GM21723 (cell line): ENCODE measurements at regions not wholly inside any gene's neighbourhood (a gene's known extent, or its start where the extent isn't known, plus 50 kb on each side); places are given as distances from the start of the nearest gene placed in this dataset.

ENCODE experiments used
- ATAC-seq: cut with Tn5 transposase; IDR thresholded peaks from one replicate; pipeline ENCODE4 v1.9.1; 2021; ENCODE audit warnings: mild to moderate bottlenecking, moderate library complexity; ENCODE audit not compliant: unreplicated experiment

DNA sequence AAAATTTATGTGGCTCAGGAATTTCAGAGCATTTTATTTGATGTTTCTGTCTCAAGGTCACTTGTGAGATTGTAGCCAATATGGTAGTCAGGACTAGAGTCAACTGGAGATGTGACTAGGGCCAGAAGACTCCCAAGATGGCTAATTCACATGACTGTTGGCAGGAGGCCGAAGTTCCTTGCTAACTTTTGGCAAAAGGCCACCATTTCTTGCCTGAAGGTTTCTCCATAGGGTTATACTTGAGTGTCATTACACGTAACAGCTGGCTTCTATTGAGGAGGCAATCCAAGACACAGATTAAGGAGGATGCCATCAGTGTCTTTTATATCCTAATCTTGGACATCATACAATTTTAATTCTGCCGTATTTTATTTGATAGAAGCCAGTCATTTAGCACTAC is 162.3 kb upstream of the MAOA start:
- no peak for ATAC-seq

- ATAC-seq: no peak
Measured at GRCh38 chrX:43500246-43500645, 155.9 kb upstream of the MAOA start.

DNA sequence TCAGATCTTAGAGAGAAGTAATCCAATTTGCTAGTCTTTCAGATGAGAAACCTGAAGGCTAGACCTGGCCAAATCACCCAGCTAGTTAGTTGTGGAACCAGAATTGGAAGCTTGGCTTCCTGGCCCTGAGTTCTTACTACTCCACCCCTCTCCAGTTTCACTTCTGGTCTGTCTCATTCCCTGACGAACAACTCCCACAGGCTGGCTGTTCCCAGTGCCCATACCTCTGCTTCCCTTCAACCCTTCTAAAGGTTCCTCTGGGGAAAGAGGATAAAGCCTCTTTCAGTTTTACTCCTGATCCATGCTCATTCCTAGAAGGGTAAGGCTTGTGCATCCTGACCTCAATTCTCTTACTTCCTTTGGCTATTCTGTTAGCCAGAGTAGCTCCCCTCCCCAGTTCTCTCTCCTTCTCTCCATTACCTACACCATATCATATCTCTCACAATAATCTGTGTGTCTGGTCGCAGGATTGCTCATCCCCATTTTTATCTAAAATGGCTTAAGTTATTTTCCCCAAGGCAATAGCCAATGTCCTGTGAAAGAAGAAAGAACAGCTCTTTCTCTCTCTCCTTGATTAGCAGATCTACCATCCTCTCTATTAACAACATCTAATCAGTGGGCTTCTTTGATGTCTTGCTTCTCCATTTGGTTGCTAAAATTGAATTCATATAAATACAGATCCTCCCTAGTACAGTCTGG is 155.0 kb upstream of the MAOA start:
- ATAC-seq: no peak

DNA sequence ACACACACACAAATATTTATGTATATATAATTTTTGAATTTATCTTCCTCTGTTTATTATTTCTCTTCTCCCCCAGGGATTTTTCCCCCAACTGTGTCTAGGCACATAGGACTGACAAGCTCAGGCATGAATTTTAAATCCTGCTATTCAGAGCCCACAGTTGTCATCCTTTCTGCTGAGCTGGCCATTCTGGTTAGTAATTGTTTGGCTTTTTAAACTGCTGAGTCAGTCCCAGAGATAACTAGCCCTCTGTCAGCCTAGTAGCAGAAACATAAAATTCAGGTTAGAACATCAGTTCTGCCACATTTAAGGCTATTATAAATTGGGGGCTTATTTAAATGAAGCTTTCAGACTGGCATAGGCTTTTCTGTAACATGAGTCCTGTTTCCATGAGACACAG is 151.7 kb upstream of the MAOA start:
- no peak for ATAC-seq

- ATAC-seq: no peak
Measured at GRCh38 chrX:43505769-43506168, 150.3 kb upstream of the MAOA start.

DNA sequence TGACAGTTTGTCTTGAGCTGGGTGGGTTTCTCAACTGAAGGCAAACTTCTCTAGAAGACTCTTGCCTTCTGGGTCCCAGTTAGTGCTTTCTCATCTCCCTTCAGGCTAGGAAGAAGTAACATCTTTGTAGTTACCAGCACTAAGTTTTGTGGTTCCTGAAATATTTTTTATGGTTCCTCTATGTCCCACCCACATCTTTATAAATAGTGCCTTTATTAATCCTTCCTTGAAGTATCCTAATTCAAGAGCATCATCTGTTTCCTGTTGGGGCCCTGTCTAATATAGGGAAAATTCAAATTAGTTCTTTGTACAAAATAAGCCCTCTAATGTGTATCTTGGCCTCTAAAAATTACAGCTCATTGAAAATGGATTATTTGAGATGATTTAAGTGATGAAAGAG is 147.4 kb upstream of the MAOA start:
- ATAC-seq: no peak

DNA sequence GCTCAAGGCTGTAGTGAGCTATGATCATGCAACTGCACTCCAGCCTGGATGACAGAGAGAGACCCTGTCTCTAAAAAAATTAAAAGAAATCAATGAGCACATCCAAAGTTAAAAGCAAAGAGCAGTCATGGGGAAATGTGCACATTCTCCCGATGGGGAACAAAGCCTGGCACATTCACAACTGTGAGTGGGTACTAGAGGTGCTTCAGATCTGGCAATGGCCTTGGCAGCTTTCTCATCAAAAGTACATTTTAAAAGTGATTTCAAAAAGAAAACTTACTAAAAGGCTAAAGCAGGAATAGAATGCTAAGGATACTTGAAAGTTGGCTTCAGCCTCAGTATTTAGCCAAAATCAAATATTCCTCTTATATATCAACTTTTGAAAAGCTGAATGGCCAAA is 145.9 kb upstream of the MAOA start:
- ATAC-seq: no peak

DNA sequence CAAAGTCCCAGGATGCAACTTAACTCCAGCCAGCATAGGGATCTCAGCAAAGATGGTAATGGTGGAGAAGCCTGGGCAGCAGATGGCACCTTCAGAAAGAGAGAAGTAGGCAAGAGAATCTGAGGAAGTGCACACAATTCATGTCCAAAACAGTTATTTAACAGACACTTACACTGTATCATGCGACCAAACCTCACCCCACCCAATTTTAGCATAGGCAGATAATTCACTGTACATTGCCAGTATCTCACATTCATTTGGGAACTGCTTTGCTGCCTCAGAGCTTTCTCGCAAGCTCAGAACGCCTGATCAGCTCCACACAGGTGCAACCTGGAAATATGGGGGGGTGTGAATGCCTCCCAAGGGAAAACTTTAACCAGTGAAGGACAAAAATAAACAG is 143.0 kb upstream of the MAOA start:
- ATAC-seq: no peak

- no peak for ATAC-seq
Measured at GRCh38 chrX:43514820-43515219, 141.3 kb upstream of the MAOA start.

DNA sequence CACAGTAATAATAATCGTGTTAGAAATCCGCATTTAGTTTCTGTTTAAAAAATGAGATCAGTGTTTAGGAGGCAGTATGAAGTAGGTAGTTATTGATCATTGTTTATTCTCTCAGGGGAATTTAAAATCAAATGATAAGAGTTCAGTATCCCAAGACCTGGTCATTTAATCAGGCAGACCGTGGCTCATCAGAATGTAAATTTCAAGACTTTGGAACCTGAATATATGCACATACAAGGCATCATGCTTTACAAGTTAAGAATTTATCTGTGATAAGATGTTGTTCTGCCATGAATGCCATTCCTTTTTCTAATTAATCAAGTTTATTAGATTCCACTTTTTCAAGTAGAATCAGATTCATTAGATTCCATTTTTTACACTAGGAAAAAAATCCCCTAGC is 133.5 kb upstream of the MAOA start:
- no peak for ATAC-seq

DNA sequence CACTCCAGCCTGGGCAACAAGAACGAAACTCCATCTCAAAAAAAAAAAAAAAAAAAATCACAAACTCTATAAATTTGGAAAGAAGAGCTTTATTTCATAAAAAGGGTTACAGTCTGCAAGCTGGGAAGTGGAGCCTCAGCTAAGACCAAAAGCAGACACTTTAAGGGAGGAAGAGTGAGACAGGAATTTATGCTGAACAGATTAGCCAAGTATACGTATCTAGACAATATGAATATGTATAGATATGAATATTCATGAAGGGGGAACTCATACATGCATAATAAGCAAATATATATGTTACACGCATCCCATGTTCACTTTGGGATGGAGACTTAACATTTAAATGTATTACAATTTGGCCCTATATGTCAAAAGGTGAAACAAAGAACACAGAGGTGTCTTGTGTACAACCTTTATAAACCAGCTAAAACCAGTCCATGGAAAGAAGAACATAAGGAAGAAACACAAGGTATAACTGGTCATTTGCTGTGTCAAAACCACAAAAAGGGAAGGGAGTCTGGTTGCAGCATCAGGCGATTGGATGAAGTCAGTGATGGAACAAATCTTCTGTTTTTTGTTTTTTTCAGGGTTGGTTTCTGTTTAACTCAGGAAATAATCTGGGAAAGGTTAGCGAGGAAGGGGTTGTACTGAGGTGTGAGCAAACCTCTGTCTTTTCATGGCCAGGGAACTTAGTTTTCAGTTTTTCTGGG is 130.0 kb upstream of the MAOA start:
- no peak for ATAC-seq

DNA sequence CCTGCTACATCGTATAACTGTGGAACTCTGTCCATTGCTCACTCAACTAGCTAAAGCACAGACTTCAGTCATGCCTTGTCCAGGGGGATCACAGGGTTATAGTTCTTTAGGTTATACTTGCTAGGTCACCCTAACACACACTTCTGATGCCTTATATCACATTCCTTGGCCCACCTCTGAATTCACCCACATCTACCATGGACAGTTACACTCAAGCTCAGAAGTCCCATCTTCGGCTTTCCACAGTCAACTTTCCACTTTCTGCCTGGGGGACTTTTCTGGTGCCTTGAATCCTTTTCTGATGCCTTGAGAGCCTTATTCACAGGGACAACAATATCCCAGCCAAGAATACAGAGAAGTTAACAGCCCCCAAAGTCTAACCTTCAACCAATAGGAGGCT is 129.2 kb upstream of the MAOA start:
- ATAC-seq: no peak

DNA sequence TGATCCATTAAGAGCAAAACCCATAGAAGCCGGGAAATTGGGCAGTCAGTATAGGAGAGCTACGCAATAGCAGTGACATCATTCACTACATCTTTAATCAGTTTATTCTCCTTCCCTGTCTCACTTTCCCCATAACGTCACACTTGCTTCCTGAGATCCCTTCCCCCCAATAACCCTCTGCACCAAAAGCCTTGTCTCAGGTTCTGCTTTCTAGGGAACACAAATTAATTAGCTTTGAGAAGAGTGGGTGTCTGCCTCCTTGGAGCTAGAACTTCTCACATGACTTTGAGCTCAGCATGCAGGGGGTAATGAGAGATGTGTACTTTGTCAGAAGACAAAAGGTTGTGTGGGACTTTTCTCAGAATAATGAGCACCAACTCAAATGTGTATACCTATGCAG is 128.3 kb upstream of the MAOA start:
- ATAC-seq: no peak

DNA sequence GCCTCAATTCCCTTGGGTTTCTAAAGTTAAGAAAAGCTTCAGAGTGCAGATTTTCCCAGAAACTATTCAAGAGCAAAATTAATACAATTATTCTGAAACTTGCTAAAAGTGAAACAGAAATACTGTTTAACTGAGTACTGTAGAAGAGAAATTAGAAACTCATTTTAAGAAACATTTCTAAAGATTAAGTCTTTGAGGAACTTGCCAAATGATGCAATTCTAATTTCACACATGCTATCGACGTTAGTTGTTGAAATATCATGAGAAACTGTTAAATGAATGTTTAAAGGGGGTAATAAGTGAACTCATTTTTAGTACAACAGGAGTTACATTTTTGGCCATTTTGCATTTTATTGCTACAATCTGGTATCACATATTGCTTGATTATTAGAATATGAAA is 125.3 kb upstream of the MAOA start:
- no peak for ATAC-seq

DNA sequence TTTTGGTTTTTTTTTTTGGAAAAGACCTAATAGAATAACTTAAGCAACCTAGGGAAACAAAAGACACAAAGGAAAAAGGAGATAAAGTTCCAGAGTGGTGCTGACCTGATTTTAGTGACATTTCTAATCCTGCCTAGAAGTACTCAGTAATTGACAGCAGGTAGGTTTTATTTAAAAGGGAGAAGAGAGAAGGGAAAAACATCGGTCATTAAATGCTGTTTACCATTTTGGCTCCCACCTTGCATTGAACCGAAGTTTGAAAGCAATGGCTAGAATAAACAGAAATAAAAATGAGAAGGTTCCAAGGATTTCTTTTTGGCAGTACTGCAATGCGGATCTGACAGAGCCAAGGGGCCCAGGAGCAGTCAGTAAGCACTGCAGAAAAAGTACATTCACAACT is 115.8 kb upstream of the MAOA start:
- no peak for ATAC-seq

GRCh38 chrX:43551590-43551989 is 104.5 kb upstream of the MAOA start:
- ATAC-seq: no peak

DNA sequence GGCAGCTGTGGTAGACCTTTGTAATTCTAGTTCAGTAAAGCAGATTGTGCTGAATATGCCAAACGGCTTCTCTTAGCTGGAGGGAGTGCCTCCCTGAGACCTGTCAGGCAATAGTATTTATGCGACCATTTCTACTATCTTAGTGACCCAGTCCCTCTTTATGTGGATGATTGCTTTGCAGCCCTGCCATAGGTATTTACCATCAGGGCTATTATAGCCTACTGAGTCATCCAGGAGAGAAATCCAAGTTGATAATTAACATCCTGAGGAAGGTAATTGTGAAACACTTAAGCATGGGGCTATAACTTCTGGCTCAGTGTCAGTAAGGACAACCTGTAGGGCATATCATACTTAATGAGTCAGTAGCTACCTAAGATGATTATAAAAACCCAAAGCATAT is 103.9 kb upstream of the MAOA start:
- no peak for ATAC-seq

DNA sequence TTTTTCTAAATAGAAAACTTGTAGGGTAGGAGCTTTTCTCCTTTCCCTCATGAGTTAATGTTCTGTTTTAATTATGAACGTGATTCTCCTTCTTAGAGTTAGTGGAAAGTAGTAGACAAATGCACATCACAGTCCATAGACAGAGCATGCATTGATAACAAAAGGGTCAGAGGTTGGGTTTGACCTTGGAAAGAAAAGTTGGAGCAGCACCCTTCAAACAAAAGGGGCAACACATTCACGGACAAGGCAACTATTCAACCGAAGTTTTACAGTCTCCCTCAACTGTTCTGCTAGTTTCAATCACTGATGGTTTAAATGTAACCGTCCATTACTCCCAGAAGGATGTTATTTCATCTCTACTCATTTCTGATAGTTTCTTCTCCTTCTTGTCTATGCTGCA is 103.4 kb upstream of the MAOA start:
- no peak for ATAC-seq

DNA sequence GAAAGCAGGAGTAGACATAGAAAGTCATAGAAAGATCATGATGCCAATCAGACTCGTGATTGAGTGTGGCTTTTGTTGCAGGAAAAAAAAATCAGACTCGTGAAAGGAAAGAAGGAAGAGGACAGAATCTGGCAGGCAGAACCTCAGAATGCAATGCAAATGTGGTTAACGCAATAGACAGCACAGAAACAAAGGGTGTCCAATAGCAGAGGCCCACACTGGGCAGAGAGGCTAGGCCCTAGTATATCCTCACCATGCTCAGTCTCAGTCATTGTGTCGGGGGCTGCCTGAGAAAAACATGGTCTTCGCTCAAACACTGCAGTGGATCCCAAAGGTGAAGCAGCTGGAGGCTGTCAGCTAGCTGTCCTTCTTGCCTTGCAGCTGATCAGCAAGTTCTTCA is 102.8 kb upstream of the MAOA start:
- no peak for ATAC-seq

DNA sequence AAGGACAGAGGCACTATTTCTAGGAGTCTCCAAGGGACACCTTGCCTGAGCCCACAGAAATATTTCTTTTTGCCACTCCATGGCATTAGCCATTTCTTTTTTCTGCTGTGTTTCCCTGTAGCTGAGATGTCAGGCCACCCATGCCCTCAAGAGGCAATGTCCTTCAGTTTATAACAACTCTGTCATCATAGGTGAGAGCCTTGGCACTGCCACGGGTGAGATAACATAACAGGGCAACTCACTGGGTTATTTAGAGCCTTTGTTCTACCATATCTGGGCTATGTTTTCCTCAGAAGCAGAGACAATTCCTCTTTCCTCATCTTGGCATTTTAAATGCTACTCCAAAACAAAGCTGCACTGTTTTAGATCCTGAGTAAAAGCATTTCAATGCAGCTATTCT is 99.9 kb upstream of the MAOA start:
- ATAC-seq: no peak

DNA sequence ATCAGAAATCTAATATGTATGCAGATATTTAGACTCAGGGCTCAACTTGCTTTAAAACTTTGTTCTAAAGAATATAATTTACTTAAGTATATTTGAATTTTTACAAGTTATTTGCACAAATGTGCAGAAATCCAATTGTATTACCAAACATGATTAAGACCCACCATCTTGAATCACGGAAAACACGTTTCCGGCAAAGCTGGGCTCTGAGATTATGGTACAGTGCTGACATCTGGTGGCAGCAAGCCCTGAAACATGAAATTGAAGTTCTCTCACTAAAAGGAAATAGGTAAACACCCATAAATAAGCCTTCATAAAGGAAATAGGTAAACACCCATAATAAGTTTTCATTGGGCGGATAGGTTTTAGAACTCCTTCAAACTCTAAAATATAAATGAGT is 98.3 kb upstream of the MAOA start:
- ATAC-seq: peak; percentile 73

DNA sequence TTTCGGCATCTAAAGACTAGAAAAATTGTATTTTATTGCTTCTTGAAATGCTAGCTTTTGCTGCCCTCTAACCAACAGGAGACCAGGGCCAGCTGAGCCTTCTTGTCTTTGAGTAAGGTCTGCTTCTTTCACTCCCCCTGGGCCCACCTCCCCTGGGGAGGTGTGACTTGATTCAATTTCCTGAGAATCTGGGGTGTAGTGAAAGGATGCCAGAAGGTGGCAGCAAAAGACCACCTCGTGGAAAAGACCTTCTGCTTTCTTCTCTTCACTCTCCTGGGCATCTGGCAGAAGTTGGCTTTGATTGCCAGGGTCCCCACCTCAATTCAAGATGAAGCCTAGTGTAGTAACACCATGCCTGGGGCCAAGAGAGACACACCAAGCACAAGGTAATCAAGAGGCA is 96.5 kb upstream of the MAOA start:
- no peak for ATAC-seq
